ENCODE measurements at regions not wholly inside any gene's neighbourhood (a gene's known extent, or its start where the extent isn't known, plus 50 kb on each side); places are given as distances from the start of the nearest gene placed in this dataset.

- TF ChIP-seq YY1 (IDR thresholded peaks at IDR 0.05; ENCODE audit: low read depth) (no peak), MAX (IDR thresholded peaks at IDR 0.05) (no peak), TAF1 (IDR thresholded peaks at IDR 0.05; ENCODE audit: low read depth) (no peak), TCF12 (IDR thresholded peaks at IDR 0.05; ENCODE audit: low read depth) (no peak), EP300 (IDR thresholded peaks at IDR 0.05; ENCODE audit: borderline replicate concordance) (no peak), TEAD4 (IDR thresholded peaks at IDR 0.05) (no peak), CREB1 (IDR thresholded peaks at IDR 0.05; ENCODE audit: low read depth) (no peak), FOXM1 (IDR thresholded peaks at IDR 0.05; ENCODE audit: borderline replicate concordance, low read depth) (no peak), NFIC (IDR thresholded peaks at IDR 0.05) (no peak), REST (IDR thresholded peaks at IDR 0.05; ENCODE audit: low read depth) (no peak)
Observed at GRCh38 chr12:107605293-107605692, 80.3 kb upstream of the PWP1 start.

Measured in Ishikawa (cell line).